Gastrocnemius medialis (tissue), 4 donors: ENCODE measurements at regions not wholly inside any gene's neighbourhood (a gene's known extent, or its start where the extent isn't known, plus 50 kb on each side); places are given as distances from the start of the nearest gene placed in this dataset.

ENCODE experiments used
- CTCF ChIP-seq, 5 experiments: fragments of 450-650 bp in 3 of 5; fragments of 200-600 bp in 2 of 5; sonication (generic) in 2 of 5; IDR thresholded peaks in 4 of 5; conservative IDR thresholded peaks in 1 of 5; 1 replicate in 4 of 5; 2 replicates in 1 of 5; pipeline ENCODE4 v1.5.1; 2016 to 2019; ENCODE audit warnings: antibody characterized with exemption in 5 of 5, mild to moderate bottlenecking in 3 of 5, moderate library complexity in 3 of 5
- POLR2A ChIP-seq, 2 donors: fragments of 450-650 bp; IDR thresholded peaks; one replicate each; pipeline ENCODE4 v1.6.1; 2017; ENCODE audit warnings: antibody characterized with exemption in 2 of 2, mild to moderate bottlenecking in 2 of 2, moderate library complexity in 2 of 2

GRCh38 chr1:4166713-4167112, 266.6 kb upstream of the C1orf174 start:
- no peak for TF ChIP-seq CTCF (IDR thresholded peaks at IDR 0.05 in 4 of 5, conservative IDR thresholded peaks at IDR 0.05 in 1 of 5)
- no peak for TF ChIP-seq POLR2A (IDR thresholded peaks at IDR 0.05)
